Neutrophil (primary cell): ENCODE measurements at regions not wholly inside any gene's neighbourhood (a gene's known extent, or its start where the extent isn't known, plus 50 kb on each side); places are given as distances from the start of the nearest gene placed in this dataset.
"Not testable (repeated sequence)": the region's sequence is repeated elsewhere in the genome, so short reads cannot be mapped to it uniquely, and the experiment has no call there.

Experiments
- H3K27ac ChIP-seq: fragments of 200-600 bp; sonication (generic); 2 replicates; pipeline ENCODE4 v1.5.1; 2016; ENCODE audit warnings: mild to moderate bottlenecking, moderate library complexity
- H3K27me3 ChIP-seq: fragments of 200-600 bp; sonication (generic); 2 replicates; pipeline ENCODE4 v1.6.0; 2016; ENCODE audit warnings: mild to moderate bottlenecking
- H3K36me3 ChIP-seq: fragments of 200-600 bp; sonication (generic); 2 replicates; pipeline ENCODE4 v1.5.1; 2017
- H3K4me1 ChIP-seq, 2 experiments: fragments of 200-600 bp in 1 of 2; sonication (generic) in 1 of 2; 1 replicate in 1 of 2; 2 replicates in 1 of 2; pipeline versions ENCODE4 v1.5.1 to v1.6.1; 2013 to 2016; ENCODE audit warnings: low read depth in 1 of 2, low read length in 1 of 2, mild to moderate bottlenecking in 1 of 2, moderate library complexity in 1 of 2; ENCODE audit not compliant: control insufficient read depth in 1 of 2, insufficient read depth in 1 of 2
- H3K4me3 ChIP-seq, 2 experiments: fragments of 200-600 bp in 1 of 2; sonication (generic) in 1 of 2; 1 replicate in 1 of 2; 2 replicates in 1 of 2; pipeline ENCODE4 v1.5.1; 2013 to 2016; ENCODE audit warnings: low read depth in 1 of 2, low read length in 1 of 2, mild to moderate bottlenecking in 1 of 2, moderate library complexity in 1 of 2
- H3K9me3 ChIP-seq: fragments of 200-600 bp; sonication (generic); 2 replicates; pipeline ENCODE4 v1.5.1; 2016
- TF ChIP-seq, protein P1 (sequence below): fragments of 200-600 bp; sonication (generic); IDR thresholded peaks from 2 replicates; pipeline ENCODE4 v1.5.1; 2016; ENCODE audit warnings: antibody characterized with exemption

DNA sequence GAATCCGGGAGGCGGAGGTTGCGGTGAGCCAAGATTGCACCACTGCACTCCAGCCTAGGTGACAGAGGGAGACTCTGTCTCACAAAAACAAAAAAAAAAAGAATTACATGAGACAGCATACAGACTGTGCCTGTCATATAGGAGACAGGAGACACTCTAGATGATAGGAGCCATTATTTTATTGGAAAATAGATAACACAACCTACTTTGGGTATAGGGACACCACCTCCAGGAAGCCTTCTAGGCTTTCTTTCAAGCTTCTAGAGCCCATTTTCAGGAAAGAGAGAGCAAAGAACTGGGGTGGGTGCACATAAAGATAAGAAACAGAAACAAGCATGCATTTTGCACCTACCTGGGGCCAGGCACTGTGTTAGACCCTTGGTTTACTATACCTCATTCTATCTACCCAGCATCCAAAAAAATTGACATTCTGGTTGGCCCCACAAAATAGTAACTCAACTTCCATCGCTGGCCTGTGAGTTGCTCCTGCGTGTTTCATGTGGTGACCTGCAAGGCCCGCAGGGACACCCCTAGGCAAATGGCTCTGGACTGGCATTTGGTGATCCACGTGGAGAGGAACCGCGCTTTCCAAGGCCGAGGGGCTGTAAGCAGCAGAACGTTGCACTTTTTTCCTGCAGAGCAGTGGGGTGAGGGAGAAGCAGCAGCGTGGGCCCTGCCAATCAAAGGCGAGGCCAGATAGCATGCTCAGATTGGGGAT is 57.1 kb upstream of the CACUL1 start:
- H3K4me1 ChIP-seq: no peaks in the 10 kb centered on the region
- H3K36me3 ChIP-seq: no peaks in the 10 kb centered on the region
- H3K4me3 ChIP-seq: no peak overlapping the region
- no peaks in the 10 kb centered on the region for H3K9me3 ChIP-seq
- no peaks in the 10 kb centered on the region for H3K27me3 ChIP-seq
- TF ChIP-seq, protein P1, sequence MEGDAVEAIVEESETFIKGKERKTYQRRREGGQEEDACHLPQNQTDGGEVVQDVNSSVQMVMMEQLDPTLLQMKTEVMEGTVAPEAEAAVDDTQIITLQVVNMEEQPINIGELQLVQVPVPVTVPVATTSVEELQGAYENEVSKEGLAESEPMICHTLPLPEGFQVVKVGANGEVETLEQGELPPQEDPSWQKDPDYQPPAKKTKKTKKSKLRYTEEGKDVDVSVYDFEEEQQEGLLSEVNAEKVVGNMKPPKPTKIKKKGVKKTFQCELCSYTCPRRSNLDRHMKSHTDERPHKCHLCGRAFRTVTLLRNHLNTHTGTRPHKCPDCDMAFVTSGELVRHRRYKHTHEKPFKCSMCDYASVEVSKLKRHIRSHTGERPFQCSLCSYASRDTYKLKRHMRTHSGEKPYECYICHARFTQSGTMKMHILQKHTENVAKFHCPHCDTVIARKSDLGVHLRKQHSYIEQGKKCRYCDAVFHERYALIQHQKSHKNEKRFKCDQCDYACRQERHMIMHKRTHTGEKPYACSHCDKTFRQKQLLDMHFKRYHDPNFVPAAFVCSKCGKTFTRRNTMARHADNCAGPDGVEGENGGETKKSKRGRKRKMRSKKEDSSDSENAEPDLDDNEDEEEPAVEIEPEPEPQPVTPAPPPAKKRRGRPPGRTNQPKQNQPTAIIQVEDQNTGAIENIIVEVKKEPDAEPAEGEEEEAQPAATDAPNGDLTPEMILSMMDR: no peak
- no peak overlapping the region for H3K27ac ChIP-seq

DNA sequence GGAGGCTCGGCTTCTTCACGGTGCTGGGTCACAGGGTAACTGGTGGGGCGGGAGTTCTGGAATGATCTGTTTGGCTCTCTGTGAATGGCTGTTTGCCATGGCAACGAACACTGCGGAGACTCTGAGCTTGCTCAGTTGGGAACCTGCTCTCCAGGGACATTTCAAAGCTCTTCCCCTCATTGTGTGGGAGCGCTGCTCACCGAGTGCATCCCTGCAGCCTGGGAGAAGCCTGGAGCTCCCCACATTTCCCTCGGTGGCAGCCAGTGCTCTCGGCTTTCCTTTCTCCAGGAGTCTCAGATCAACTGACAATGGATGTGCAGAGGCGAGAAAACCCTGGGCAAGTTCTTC is 57.6 kb upstream of the CACUL1 start:
- TF ChIP-seq, protein P1: no peak
- no peak overlapping the region for H3K27ac ChIP-seq
- H3K4me3 ChIP-seq: no peak overlapping the region
- H3K27me3 ChIP-seq: no peaks in the 10 kb centered on the region
- H3K9me3 ChIP-seq: no peaks in the 10 kb centered on the region
- no peaks in the 10 kb centered on the region for H3K36me3 ChIP-seq
- H3K4me1 ChIP-seq: no peaks in the 10 kb centered on the region

DNA sequence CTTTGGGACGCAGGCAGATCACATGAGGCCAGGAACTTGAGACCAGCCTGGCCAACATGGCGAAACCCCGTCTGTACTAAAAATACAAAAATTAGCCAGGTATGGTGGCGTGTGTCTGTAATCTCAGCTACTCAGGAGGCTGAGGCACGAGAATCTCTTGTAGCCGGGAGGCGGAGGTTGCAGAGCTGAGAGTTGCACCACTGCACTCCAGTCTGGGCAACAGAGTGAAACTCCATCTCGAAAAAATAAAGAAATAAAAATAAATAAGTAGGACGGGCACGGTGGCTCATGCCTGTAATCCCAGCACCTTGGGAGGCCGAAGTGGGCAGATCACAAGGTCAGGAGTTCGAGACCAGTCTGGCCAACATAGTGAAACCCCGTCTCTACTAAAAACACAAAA is 58.2 kb upstream of the CACUL1 start:
- not testable (repeated sequence) for H3K4me3 ChIP-seq, H3K27ac ChIP-seq, H3K9me3 ChIP-seq, H3K4me1 ChIP-seq, H3K36me3 ChIP-seq, H3K27me3 ChIP-seq

DNA sequence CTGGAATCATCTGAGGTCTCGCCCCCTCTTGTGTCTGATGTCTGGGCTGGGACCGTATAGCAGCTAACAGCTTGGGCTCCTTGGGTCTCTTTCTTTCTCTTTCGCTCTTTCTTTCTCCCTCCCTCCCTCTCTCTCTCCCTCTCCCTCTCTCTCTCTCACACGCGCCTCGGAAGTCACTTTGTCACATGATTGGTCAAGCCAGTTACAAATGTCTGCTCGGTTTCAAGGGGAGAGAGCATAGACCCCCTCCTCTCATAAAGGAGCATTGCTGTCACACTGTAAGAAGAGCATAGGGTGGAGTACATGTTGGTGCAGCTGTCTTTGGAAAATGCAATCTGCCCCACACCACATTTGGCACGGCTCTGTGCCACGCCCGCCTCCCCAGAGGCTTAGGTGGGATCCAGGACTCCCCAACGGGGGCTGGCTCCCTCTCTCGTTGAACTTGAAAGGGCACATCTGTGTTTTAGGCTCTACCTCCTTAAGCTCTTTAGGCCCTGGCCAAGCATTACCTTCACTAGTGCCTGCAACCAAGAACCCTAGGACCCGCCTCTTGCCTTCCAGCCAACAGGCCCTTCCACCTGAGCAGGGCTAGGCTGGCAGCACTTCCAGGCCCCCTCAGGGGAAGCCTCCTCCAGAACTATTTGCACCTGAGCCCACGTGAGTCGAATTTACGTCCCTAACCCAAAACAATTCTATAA is 61.9 kb upstream of the CACUL1 start:
- TF ChIP-seq, protein P1: no peak
- H3K4me3 ChIP-seq: no peak overlapping the region
- H3K27me3 ChIP-seq: no peaks in the 10 kb centered on the region
- H3K36me3 ChIP-seq: no peaks in the 10 kb centered on the region
- no peak overlapping the region for H3K27ac ChIP-seq
- H3K9me3 ChIP-seq: no peaks in the 10 kb centered on the region
- H3K4me1 ChIP-seq: no peaks in the 10 kb centered on the region

DNA sequence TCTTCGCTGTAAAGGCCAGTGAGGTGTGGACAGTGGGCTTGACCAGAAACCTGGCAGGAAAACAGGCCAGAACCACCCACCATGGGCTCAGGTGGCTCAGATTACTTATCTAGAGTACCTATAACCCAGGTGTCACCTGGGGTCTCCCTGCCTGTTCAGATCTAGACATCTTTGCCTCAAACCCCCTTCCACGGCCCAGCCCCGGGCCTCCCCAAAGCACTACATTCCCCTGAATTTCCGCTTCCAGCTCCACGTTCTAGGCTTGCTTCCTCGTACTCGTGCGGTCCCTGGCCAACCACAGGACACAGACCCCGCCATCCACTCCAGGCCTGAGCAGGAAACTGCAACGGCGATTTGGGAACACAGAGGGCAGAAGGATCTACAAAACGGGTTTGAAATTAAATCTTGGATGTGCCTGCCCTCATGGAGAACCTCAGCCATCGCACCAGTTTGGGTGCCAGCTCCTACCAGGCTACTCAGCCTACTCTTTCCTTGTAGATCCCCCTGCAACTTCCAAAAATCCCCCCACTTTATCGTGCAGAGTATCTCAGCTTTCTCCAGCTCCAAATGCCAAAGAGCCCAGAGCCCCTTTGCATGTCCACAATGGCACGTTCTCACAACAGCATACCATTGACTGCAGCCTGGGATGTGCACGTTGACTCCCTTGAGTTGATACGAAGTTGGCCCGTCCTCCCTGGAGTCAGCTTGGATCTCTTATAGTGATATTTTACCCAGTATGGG is 62.7 kb upstream of the CACUL1 start:
- Histone ChIP-seq H3K9me3 (no peaks in the 10 kb centered on the region), H3K27me3 (no peaks in the 10 kb centered on the region), H3K36me3 (no peaks in the 10 kb centered on the region), H3K27ac (no peak overlapping the region), H3K4me3 (no peak overlapping the region), H3K4me1 (no peaks in the 10 kb centered on the region)
- TF ChIP-seq, protein P1: no peak
